ENCODE measurements at regions not wholly inside any gene's neighbourhood (a gene's known extent, or its start where the extent isn't known, plus 50 kb on each side); places are given as distances from the start of the nearest gene placed in this dataset.

DNA sequence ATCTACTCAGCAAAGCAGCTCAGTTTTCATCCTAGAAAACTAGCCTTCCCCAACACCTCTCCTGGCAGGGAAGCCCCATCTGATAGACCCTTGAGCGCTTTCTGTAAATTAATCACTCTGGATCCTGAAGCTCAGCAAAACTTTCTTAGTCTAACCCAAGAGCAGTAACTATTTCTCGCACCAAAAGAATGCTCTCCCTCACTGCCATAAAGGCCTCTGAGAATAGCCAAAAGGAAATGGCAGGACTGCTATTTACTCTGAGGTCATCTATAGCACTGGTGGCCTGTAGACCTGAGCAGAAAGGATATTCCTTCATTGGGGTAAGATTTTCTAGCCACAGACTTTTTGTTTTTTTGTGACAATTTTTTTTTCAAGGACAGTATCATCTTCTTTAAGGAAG lies 345.8 kb upstream of the ADAMTS9 start:
- CTCF ChIA-PET, result no interaction called here
- POLR2A ChIA-PET, result no interaction called here
- Mint-ChIP-seq H3K36me3 (ENCODE audit: low read depth) (no peaks in the 10 kb centered on the region), H3K9me3 (peaks cover 6% of the 10 kb centered on the region), H3K4me3 (no peak overlapping the region), H3K27me3 (no peaks in the 10 kb centered on the region), H3K27ac (no peak overlapping the region), H3K4me1 (ENCODE audit: low read depth) (no peaks in the 10 kb centered on the region)
- TF ChIP-seq CTCF (IDR thresholded peaks at IDR 0.05), result no peak
- ATAC-seq, result no peak
- intact Hi-C loops (cut with micrococcal nuclease), result no loop called here
- DNase-seq, result no peak

- H3K4me3 Mint-ChIP-seq, result no peak overlapping the region
- H3K27ac Mint-ChIP-seq, result no peak overlapping the region
- no peaks in the 10 kb centered on the region for H3K4me1 Mint-ChIP-seq (ENCODE audit: low read depth)
- intact Hi-C loops (cut with micrococcal nuclease), result no loop called here
- H3K27me3 Mint-ChIP-seq, result no peaks in the 10 kb centered on the region
- TF ChIP-seq CTCF (IDR thresholded peaks at IDR 0.05), result no peak
- H3K36me3 Mint-ChIP-seq (ENCODE audit: low read depth), result no peaks in the 10 kb centered on the region
- no peak for ATAC-seq
- H3K9me3 Mint-ChIP-seq, result peaks cover 5% of the 10 kb centered on the region
- POLR2A ChIA-PET, result no interaction called here
- no peak for DNase-seq
- CTCF ChIA-PET, result no interaction called here
Measured at GRCh38 chr3:65030847-65031463, 343.2 kb upstream of the ADAMTS9 start.

DNA sequence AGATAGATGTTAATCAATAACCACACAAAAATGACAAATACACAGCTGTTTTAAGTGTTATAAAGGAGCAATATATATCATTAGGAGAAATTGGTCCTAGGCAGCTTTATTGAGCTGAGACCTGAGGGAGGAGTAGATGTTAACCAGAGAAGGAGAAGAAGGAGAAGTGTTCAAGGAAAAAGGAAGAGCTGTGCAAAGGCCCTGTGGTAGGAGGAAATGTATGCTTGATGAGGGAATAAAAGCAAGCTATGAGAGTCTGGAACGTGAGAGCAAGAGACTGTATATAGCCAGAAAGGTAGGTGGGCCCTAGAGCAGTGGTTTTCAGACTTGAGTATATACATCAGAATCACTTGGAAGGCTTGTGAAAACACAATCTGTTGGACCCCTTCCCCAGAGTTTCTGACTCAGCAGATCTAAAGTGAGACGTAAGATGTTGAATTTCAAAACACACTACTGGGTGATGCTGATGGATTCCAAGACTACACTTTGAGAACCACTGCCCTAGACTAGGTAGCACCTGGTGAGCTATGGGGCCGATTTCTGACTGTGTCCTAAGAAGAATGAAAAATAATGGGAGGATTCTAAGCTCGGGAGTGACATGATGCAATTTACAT lies 342.3 kb upstream of the ADAMTS9 start:
- Mint-ChIP-seq H3K9me3 (peaks cover 8% of the 10 kb centered on the region), H3K27me3 (no peaks in the 10 kb centered on the region), H3K4me1 (ENCODE audit: low read depth) (no peaks in the 10 kb centered on the region), H3K27ac (no peak overlapping the region), H3K36me3 (ENCODE audit: low read depth) (no peaks in the 10 kb centered on the region), H3K4me3 (no peak overlapping the region)
- ChIA-PET POLR2A (no interaction called here), CTCF (no interaction called here)
- TF ChIP-seq CTCF (IDR thresholded peaks at IDR 0.05), result no peak
- intact Hi-C loops (cut with micrococcal nuclease), result no loop called here
- no peak for ATAC-seq
- DNase-seq, result no peak

DNA sequence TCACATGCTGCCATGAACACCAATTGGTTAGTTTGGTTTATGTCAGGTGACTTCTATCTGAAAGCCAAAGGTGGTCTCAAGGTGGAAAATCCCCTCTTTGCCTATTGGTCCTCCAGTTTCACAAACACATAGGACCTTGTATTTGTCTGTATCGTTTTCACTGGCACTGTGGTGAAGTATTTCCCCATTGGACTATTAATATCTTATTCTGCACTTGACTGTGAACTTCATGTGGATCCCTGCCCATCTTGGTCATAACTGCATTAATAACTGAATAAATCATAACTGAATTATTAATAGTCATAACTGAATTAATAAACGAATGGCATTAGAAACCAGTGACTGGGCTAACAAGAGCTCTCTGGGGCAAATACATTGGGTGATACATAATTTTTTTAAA lies 341.3 kb upstream of the ADAMTS9 start:
- no peak for TF ChIP-seq CTCF (IDR thresholded peaks at IDR 0.05)
- DNase-seq (no peak), ATAC-seq (no peak)
- Mint-ChIP-seq H3K27me3 (no peaks in the 10 kb centered on the region), H3K4me1 (ENCODE audit: low read depth) (no peaks in the 10 kb centered on the region), H3K27ac (no peak overlapping the region), H3K36me3 (ENCODE audit: low read depth) (no peaks in the 10 kb centered on the region), H3K9me3 (peaks cover 8% of the 10 kb centered on the region), H3K4me3 (no peak overlapping the region)
- ChIA-PET POLR2A (no interaction called here), CTCF (no interaction called here)
- intact Hi-C loops (cut with micrococcal nuclease), result no loop called here

GRCh38 chr3:65028024-65028423 lies 340.2 kb upstream of the ADAMTS9 start:
- H3K4me3 Mint-ChIP-seq, result no peak overlapping the region
- no peak for TF ChIP-seq CTCF (IDR thresholded peaks at IDR 0.05)

More at GRCh38 chr3:65028024-65028423, 340.2 kb upstream of the ADAMTS9 start:
- POLR2A ChIA-PET, result no interaction called here
- no peaks in the 10 kb centered on the region for H3K4me1 Mint-ChIP-seq (ENCODE audit: low read depth)
- intact Hi-C loops (cut with micrococcal nuclease), result no loop called here
- CTCF ChIA-PET, result no interaction called here
- no peaks in the 10 kb centered on the region for H3K27me3 Mint-ChIP-seq
- DNase-seq (no peak), ATAC-seq (no peak)
- H3K27ac Mint-ChIP-seq, result no peak overlapping the region
- no peaks in the 10 kb centered on the region for H3K36me3 Mint-ChIP-seq (ENCODE audit: low read depth)
- peaks cover 8% of the 10 kb centered on the region for H3K9me3 Mint-ChIP-seq
